WTC11 (cell line): ENCODE measurements at regions not wholly inside any gene's neighbourhood (a gene's known extent, or its start where the extent isn't known, plus 50 kb on each side); places are given as distances from the start of the nearest gene placed in this dataset.

Experiments used
- ATAC-seq: fragments of 200-7000 bp; cut with Tn5 transposase; 2 replicates; pipeline ENCODE4 v1.10.0; 2021; ENCODE audit warnings: mild to moderate bottlenecking, moderate library complexity
- CTCF ChIA-PET: fragments of 300-600 bp; sonication (Branson Sonifier 250); formaldehyde crosslinking; loops from one replicate; lab custom pipeline; 2021; ENCODE audit warnings: antibody characterized with exemption; lab: Charles Lee
- POLR2A ChIA-PET: fragments of 350-600 bp; sonication (Branson Sonifier 250); formaldehyde crosslinking; loops from one replicate; lab custom pipeline; 2021; ENCODE audit warnings: antibody characterized with exemption; lab: Charles Lee
- DNase-seq: peaks from one replicate; pipeline ENCODE4 v3.0.0; 2021; ENCODE audit warnings: low spot score
- H3K27ac Mint-ChIP-seq: 2 replicates; pipeline ENCODE4 v1.8.0; 2021; ENCODE audit warnings: mixed read lengths
- H3K27me3 Mint-ChIP-seq: 2 replicates; pipeline ENCODE4 v1.8.0; 2021; ENCODE audit warnings: low read depth, mild to moderate bottlenecking, moderate library complexity, mixed read lengths
- H3K36me3 Mint-ChIP-seq: 2 replicates; pipeline ENCODE4 v1.8.0; 2021; ENCODE audit warnings: mixed read lengths
- H3K4me1 Mint-ChIP-seq: 2 replicates; pipeline ENCODE4 v1.8.0; 2022; ENCODE audit warnings: mixed read lengths
- H3K4me3 Mint-ChIP-seq: 2 replicates; pipeline ENCODE4 v1.8.0; 2021; ENCODE audit warnings: mild to moderate bottlenecking, moderate library complexity, mixed read lengths
- H3K9me3 Mint-ChIP-seq: 2 replicates; pipeline ENCODE4 v1.8.0; 2021; ENCODE audit warnings: mixed read lengths
- CBFB ChIP-seq: sonication (generic); formaldehyde crosslinking; IDR thresholded peaks from 2 replicates; pipeline ENCODE4 v1.8.1; 2022; ENCODE audit warnings: mild to moderate bottlenecking, low read depth, missing genetic modification reagents
- E2F1 ChIP-seq: sonication (generic); formaldehyde crosslinking; IDR thresholded peaks from 2 replicates; pipeline ENCODE4 v1.8.0; 2022; ENCODE audit warnings: mild to moderate bottlenecking, missing genetic modification reagents
- FOXJ3 ChIP-seq: sonication (generic); formaldehyde crosslinking; IDR thresholded peaks from 2 replicates; pipeline ENCODE4 v1.9.0; 2021; ENCODE audit warnings: missing genetic modification reagents, mild to moderate bottlenecking, borderline replicate concordance
- FOXK1 ChIP-seq: sonication (generic); formaldehyde crosslinking; IDR thresholded peaks from 2 replicates; pipeline ENCODE4 v1.8.0; 2022; ENCODE audit warnings: mild to moderate bottlenecking, moderate library complexity, missing genetic modification reagents
- FOXP4 ChIP-seq: sonication (generic); formaldehyde crosslinking; IDR thresholded peaks from 2 replicates; pipeline ENCODE4 v1.8.0; 2022; ENCODE audit warnings: mild to moderate bottlenecking, missing genetic modification reagents
- JUN ChIP-seq: sonication (generic); formaldehyde crosslinking; IDR thresholded peaks from 2 replicates; pipeline ENCODE4 v1.8.0; 2023; ENCODE audit warnings: mild to moderate bottlenecking, missing genetic modification reagents
- MLX ChIP-seq: sonication (generic); formaldehyde crosslinking; IDR thresholded peaks from 2 replicates; pipeline ENCODE4 v1.8.1; 2023; ENCODE audit warnings: mild to moderate bottlenecking, missing genetic modification reagents, moderate library complexity
- OVOL2 ChIP-seq: fragments of 250-450 bp; sonication (Bioruptor Pico); IDR thresholded peaks from 2 replicates; pipeline ENCODE4 v1.9.0; 2021; ENCODE audit warnings: mild to moderate bottlenecking, borderline replicate concordance
- PRRX2 ChIP-seq: fragments of 250-450 bp; sonication (Bioruptor Pico); IDR thresholded peaks from 2 replicates; pipeline ENCODE4 v1.8.0; 2021; ENCODE audit warnings: mild to moderate bottlenecking
- STAT6 ChIP-seq: sonication (generic); formaldehyde crosslinking; conservative IDR thresholded peaks from 2 replicates; pipeline ENCODE4 v1.8.1; 2023; ENCODE audit warnings: mild to moderate bottlenecking, low read depth, missing genetic modification reagents, moderate library complexity
- USF1 ChIP-seq: sonication (generic); formaldehyde crosslinking; IDR thresholded peaks from 2 replicates; pipeline ENCODE4 v1.8.0; 2022; ENCODE audit warnings: mild to moderate bottlenecking, missing genetic modification reagents
- ZNF281 ChIP-seq: sonication (generic); formaldehyde crosslinking; IDR thresholded peaks from 2 replicates; pipeline ENCODE4 v1.8.0; 2023; ENCODE audit warnings: mild to moderate bottlenecking, missing genetic modification reagents

GRCh38 chr10:120971671-120972070, 120.5 kb downstream of the WDR11 start:
- POLR2A ChIA-PET: no interaction called here

More at GRCh38 chr10:120971671-120972070, 120.5 kb downstream of the WDR11 start:
- H3K4me1 Mint-ChIP-seq: peaks cover 9% of the 10 kb centered on the region
- peaks cover 4% of the 10 kb centered on the region for H3K27me3 Mint-ChIP-seq
- peaks cover 15% of the 10 kb centered on the region for H3K36me3 Mint-ChIP-seq
- TF ChIP-seq PRRX2 (CRISPR knock-in tag): no peak
- no peak for TF ChIP-seq USF1 (CRISPR knock-in tag)
- TF ChIP-seq OVOL2 (CRISPR knock-in tag): no peak
- TF ChIP-seq FOXJ3: no peak
- no peak for TF ChIP-seq JUN
- no peak for TF ChIP-seq FOXK1 (CRISPR knock-in tag)
- no peak for TF ChIP-seq CBFB (CRISPR knock-in tag)
- no peak for TF ChIP-seq MLX
- TF ChIP-seq ZNF281: no peak
- TF ChIP-seq FOXP4 (CRISPR knock-in tag): no peak
- no peak for TF ChIP-seq STAT6 (CRISPR knock-in tag)
- no peak for TF ChIP-seq E2F1 (CRISPR knock-in tag)
- H3K27ac Mint-ChIP-seq: no peak overlapping the region
- DNase-seq (no peak), ATAC-seq (peak; percentile 38)
- CTCF ChIA-PET: interaction anchor here (1.0 kb wide), 1 partner anchor 23 kb away, joined by 3 read pairs; no protein-coding TSS in a partner anchor
- H3K9me3 Mint-ChIP-seq: peaks cover 43% of the 10 kb centered on the region
- no peak overlapping the region for H3K4me3 Mint-ChIP-seq
